GM12892 (cell line): ENCODE measurements at regions not wholly inside any gene's neighbourhood (a gene's known extent, or its start where the extent isn't known, plus 50 kb on each side); places are given as distances from the start of the nearest gene placed in this dataset.

Experiments
- POLR2A ChIP-seq: IDR thresholded peaks from 2 replicates; pipeline ENCODE4 v1.6.1; 2011; ENCODE audit warnings: low read depth, low read length, control low read depth
- POLR2AphosphoS5 ChIP-seq: IDR thresholded peaks from 2 replicates; pipeline ENCODE4 v1.6.1; 2011; ENCODE audit warnings: low read depth, low read length, control low read depth
- TAF1 ChIP-seq: IDR thresholded peaks from 2 replicates; pipeline ENCODE4 v1.6.1; 2011; ENCODE audit warnings: low read depth, mild to moderate bottlenecking, control low read depth, low read length, borderline replicate concordance

DNA sequence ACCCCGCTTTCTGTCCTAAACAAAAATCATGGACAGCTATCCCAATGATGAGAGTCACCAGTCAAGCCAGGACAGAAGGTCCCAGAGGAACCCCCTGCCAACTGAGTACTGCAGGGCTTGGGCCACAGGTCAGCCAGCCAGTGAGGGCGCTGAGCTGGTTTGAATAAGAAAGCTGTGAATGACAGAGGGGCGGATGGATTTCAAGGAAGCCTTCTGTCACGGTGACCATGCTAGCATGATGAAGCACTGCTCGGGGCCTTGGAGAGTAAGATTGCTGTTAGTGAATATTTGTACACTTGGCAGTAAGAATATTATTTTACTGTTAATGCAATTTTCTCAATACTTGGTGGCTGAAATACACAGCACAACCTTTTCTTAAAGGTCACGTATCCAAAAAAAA lies 734.0 kb upstream of the NR2F2 start:
- TF ChIP-seq POLR2A (no peak), POLR2AphosphoS5 (no peak), TAF1 (no peak)
